Choroid plexus epithelial cell (primary cell): ENCODE measurements at regions not wholly inside any gene's neighbourhood (a gene's known extent, or its start where the extent isn't known, plus 50 kb on each side); places are given as distances from the start of the nearest gene placed in this dataset.

Experiments
- DNase-seq: peaks from one replicate; pipeline ENCODE4 v3.0.0-alpha.2; 2010; ENCODE audit warnings: low read depth
- H3K4me3 ChIP-seq: 2 replicates; pipeline ENCODE4 v1.5.1; 2011; ENCODE audit warnings: low read depth, mild to moderate bottlenecking, control low read depth, low read length, moderate library complexity
- TF ChIP-seq, protein P1 (sequence below): conservative IDR thresholded peaks from 2 replicates; pipeline ENCODE4 v1.5.1; 2011; ENCODE audit warnings: low read depth, mild to moderate bottlenecking, control low read depth, inconsistent platforms, low read length, moderate library complexity

- no peak overlapping the region for H3K4me3 ChIP-seq
- TF ChIP-seq, protein P1, sequence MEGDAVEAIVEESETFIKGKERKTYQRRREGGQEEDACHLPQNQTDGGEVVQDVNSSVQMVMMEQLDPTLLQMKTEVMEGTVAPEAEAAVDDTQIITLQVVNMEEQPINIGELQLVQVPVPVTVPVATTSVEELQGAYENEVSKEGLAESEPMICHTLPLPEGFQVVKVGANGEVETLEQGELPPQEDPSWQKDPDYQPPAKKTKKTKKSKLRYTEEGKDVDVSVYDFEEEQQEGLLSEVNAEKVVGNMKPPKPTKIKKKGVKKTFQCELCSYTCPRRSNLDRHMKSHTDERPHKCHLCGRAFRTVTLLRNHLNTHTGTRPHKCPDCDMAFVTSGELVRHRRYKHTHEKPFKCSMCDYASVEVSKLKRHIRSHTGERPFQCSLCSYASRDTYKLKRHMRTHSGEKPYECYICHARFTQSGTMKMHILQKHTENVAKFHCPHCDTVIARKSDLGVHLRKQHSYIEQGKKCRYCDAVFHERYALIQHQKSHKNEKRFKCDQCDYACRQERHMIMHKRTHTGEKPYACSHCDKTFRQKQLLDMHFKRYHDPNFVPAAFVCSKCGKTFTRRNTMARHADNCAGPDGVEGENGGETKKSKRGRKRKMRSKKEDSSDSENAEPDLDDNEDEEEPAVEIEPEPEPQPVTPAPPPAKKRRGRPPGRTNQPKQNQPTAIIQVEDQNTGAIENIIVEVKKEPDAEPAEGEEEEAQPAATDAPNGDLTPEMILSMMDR = no peak
- peak; percentile 1 for DNase-seq
Measured at GRCh38 chr14:27040552-27040951, 442.7 kb upstream of the NOVA1 start.

GRCh38 chr14:27049701-27050100 is 451.9 kb upstream of the NOVA1 start:
- TF ChIP-seq, protein P1 = no peak

GRCh38 chr14:27050208-27050607 is 452.4 kb upstream of the NOVA1 start:
- DNase-seq = no peak
- TF ChIP-seq, protein P1 = no peak

More at GRCh38 chr14:27049701-27050100, 451.9 kb upstream of the NOVA1 start:
- H3K4me3 ChIP-seq = no peak overlapping the region
- DNase-seq = no peak

GRCh38 chr14:27056586-27056985 is 458.8 kb upstream of the NOVA1 start:
- no peak for DNase-seq
- no peak overlapping the region for H3K4me3 ChIP-seq
- TF ChIP-seq, protein P1 = no peak

More at GRCh38 chr14:27050208-27050607, 452.4 kb upstream of the NOVA1 start:
- no peak overlapping the region for H3K4me3 ChIP-seq

- DNase-seq = no peak
- TF ChIP-seq, protein P1 = no peak
- no peak overlapping the region for H3K4me3 ChIP-seq
Measured at GRCh38 chr14:27061299-27061698, 463.5 kb upstream of the NOVA1 start.

DNA sequence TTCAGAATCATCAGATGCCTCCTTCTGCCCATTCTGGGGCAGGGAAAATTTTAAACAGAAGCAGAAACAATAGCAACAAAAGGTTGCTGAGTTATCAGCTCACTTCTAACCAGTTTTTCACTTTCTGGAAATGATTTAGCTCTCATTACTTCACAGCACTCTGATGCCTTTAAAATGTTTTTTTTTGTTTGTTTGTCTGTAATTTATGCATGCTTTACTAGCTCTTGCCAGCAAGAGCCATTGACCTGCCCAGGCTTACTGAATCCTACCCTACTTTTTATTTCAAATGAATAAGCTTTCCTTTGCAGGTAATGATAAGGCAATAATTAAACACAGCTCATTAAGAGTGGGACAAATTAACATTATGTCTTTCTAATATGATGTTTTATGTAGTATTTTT is 466.1 kb upstream of the NOVA1 start:
- TF ChIP-seq, protein P1 = no peak
- DNase-seq = no peak
- H3K4me3 ChIP-seq = no peak overlapping the region

DNA sequence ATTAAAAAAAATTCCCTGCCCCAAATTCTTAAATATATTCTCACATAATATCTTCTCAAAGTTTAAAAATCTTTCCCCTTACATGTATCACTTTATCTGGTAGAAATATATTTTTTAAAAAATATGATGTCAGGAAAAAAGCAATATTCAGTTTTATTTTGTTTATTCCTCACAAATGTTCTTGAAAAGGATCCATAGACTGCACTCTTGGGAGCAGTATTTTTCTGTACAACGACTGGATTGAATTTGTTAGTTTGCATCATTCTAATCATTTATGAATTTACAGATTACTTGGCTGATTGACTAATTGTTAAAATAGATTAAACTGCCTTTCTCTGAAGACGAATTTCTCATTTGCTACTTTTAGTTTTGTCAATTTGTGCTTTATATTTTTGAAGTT is 468.1 kb upstream of the NOVA1 start:
- TF ChIP-seq, protein P1 = no peak
- no peak overlapping the region for H3K4me3 ChIP-seq
- no peak for DNase-seq
